ENCODE measurements at regions not wholly inside any gene's neighbourhood (a gene's known extent, or its start where the extent isn't known, plus 50 kb on each side); places are given as distances from the start of the nearest gene placed in this dataset.

GRCh38 chr5:3002230-3002629 is 250.8 kb upstream of the IRX2 start:
- no peaks in the 10 kb centered on the region for H3K4me1 ChIP-seq (ENCODE audit: control extremely low read depth in 1 of 4, control insufficient read depth in 4 of 4, insufficient read depth in 4 of 4, low read length in 3 of 4)
- no peak overlapping the region for H3K27ac ChIP-seq (ENCODE audit: insufficient read depth in 1 of 2, low read depth in 1 of 2, low read length in 2 of 2, poor library complexity in 1 of 2, severe bottlenecking in 2 of 2)
- H3K9me3 ChIP-seq (ENCODE audit: control extremely low read depth in 1 of 5, control insufficient read depth in 4 of 5, insufficient read depth in 2 of 5, low read depth in 1 of 5, low read length in 4 of 5): no peaks in the 10 kb centered on the region
- 90% methylated on average over 17 of the region's 17 CpGs for WGBS (ENCODE audit: insufficient coverage)
- H3K36me3 ChIP-seq (ENCODE audit: control insufficient read depth in 4 of 4, insufficient read depth in 4 of 4, low read length in 3 of 4): no peaks in the 10 kb centered on the region
- no peak overlapping the region for H3K4me3 ChIP-seq (ENCODE audit: control insufficient read depth in 1 of 7, extremely low read depth in 1 of 7, insufficient read depth in 4 of 7, low read depth in 2 of 7, low read length in 6 of 7)
- H3K27me3 ChIP-seq (replicated peaks in 2 of 5; ENCODE audit: control insufficient read depth in 4 of 5, insufficient read depth in 5 of 5, low read length in 4 of 5): no peaks in the 10 kb centered on the region
- DNase-seq: no peak
- ChIA-PET CTCF (no interaction called here), POLR2A (no interaction called here)

DNA sequence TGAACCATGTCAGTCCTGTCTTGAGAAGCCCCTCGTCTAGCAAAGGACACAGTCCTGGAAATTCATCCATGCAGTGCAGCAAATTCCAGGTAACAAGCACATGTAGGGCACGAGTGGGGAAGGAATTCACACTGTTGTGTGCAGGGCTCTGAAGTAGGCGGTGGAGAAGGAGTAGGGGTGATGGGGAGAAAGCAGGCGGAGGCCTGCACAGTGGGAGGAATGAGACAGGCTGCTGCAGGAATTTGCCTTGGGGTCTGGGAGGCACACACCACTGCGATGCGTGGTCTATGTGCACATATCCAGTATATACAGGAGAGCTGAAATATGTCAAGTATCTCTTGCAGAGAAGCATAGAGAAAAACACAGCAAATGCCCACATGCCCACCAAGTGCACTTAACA is 249.2 kb upstream of the IRX2 start:
- H3K4me3 ChIP-seq (ENCODE audit: control insufficient read depth in 1 of 7, extremely low read depth in 1 of 7, insufficient read depth in 4 of 7, low read depth in 2 of 7, low read length in 6 of 7): no peak overlapping the region
- 82% methylated on average over 6 of the region's 6 CpGs for WGBS (ENCODE audit: insufficient coverage)
- POLR2A ChIA-PET: no interaction called here
- H3K27me3 ChIP-seq (replicated peaks in 2 of 5; ENCODE audit: control insufficient read depth in 4 of 5, insufficient read depth in 5 of 5, low read length in 4 of 5): no peaks in the 10 kb centered on the region
- CTCF ChIA-PET: no interaction called here
- H3K4me1 ChIP-seq (ENCODE audit: control extremely low read depth in 1 of 4, control insufficient read depth in 4 of 4, insufficient read depth in 4 of 4, low read length in 3 of 4): no peaks in the 10 kb centered on the region
- no peak overlapping the region for H3K27ac ChIP-seq (ENCODE audit: insufficient read depth in 1 of 2, low read depth in 1 of 2, low read length in 2 of 2, poor library complexity in 1 of 2, severe bottlenecking in 2 of 2)
- DNase-seq: no peak
- no peaks in the 10 kb centered on the region for H3K36me3 ChIP-seq (ENCODE audit: control insufficient read depth in 4 of 4, insufficient read depth in 4 of 4, low read length in 3 of 4)
- no peaks in the 10 kb centered on the region for H3K9me3 ChIP-seq (ENCODE audit: control extremely low read depth in 1 of 5, control insufficient read depth in 4 of 5, insufficient read depth in 2 of 5, low read depth in 1 of 5, low read length in 4 of 5)

DNA sequence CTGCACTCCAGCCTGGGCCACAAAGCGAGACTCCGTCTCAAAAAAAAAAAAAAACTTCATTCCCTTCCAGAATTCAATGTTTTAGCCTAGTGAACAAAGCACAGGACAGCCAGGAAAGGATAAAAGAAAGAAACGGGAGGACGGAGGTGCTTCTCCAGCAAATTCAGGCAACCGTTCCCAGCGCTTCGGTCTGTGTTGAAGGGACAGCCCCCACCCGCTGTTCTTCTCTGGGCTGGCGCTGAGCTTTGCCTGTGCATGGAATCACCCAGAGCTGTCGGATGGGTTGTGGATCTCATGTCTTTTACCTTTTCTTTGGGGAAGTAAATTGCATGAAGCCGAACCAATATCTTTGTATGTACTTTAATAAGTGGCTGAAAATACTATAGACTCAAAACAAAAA is 248.4 kb upstream of the IRX2 start:
- 96% methylated on average over 7 of the region's 11 CpGs for WGBS (ENCODE audit: insufficient coverage)
- POLR2A ChIA-PET: no interaction called here
- no peak for DNase-seq

GRCh38 chr5:2998106-2998505 is 246.6 kb upstream of the IRX2 start:
- no peak for DNase-seq
- Histone ChIP-seq H3K4me3 (ENCODE audit: control insufficient read depth in 1 of 7, extremely low read depth in 1 of 7, insufficient read depth in 4 of 7, low read depth in 2 of 7, low read length in 6 of 7) (no peak overlapping the region), H3K4me1 (ENCODE audit: control extremely low read depth in 1 of 4, control insufficient read depth in 4 of 4, insufficient read depth in 4 of 4, low read length in 3 of 4) (no peaks in the 10 kb centered on the region), H3K9me3 (ENCODE audit: control extremely low read depth in 1 of 5, control insufficient read depth in 4 of 5, insufficient read depth in 2 of 5, low read depth in 1 of 5, low read length in 4 of 5) (no peaks in the 10 kb centered on the region), H3K36me3 (ENCODE audit: control insufficient read depth in 4 of 4, insufficient read depth in 4 of 4, low read length in 3 of 4) (no peaks in the 10 kb centered on the region), H3K27ac (ENCODE audit: insufficient read depth in 1 of 2, low read depth in 1 of 2, low read length in 2 of 2, poor library complexity in 1 of 2, severe bottlenecking in 2 of 2) (no peak overlapping the region), H3K27me3 (replicated peaks in 2 of 5; ENCODE audit: control insufficient read depth in 4 of 5, insufficient read depth in 5 of 5, low read length in 4 of 5) (no peaks in the 10 kb centered on the region)
- ChIA-PET POLR2A (no interaction called here), CTCF (no interaction called here)
- WGBS (ENCODE audit: insufficient coverage): 90% methylated on average over 5 of the region's 8 CpGs

More for the DNA sequence above, 248.4 kb upstream of the IRX2 start:
- CTCF ChIA-PET: no interaction called here
- no peaks in the 10 kb centered on the region for H3K9me3 ChIP-seq (ENCODE audit: control extremely low read depth in 1 of 5, control insufficient read depth in 4 of 5, insufficient read depth in 2 of 5, low read depth in 1 of 5, low read length in 4 of 5)
- H3K36me3 ChIP-seq (ENCODE audit: control insufficient read depth in 4 of 4, insufficient read depth in 4 of 4, low read length in 3 of 4): no peaks in the 10 kb centered on the region
- no peak overlapping the region for H3K4me3 ChIP-seq (ENCODE audit: control insufficient read depth in 1 of 7, extremely low read depth in 1 of 7, insufficient read depth in 4 of 7, low read depth in 2 of 7, low read length in 6 of 7)
- no peak overlapping the region for H3K27ac ChIP-seq (ENCODE audit: insufficient read depth in 1 of 2, low read depth in 1 of 2, low read length in 2 of 2, poor library complexity in 1 of 2, severe bottlenecking in 2 of 2)
- no peaks in the 10 kb centered on the region for H3K4me1 ChIP-seq (ENCODE audit: control extremely low read depth in 1 of 4, control insufficient read depth in 4 of 4, insufficient read depth in 4 of 4, low read length in 3 of 4)
- H3K27me3 ChIP-seq (replicated peaks in 2 of 5; ENCODE audit: control insufficient read depth in 4 of 5, insufficient read depth in 5 of 5, low read length in 4 of 5): no peaks in the 10 kb centered on the region

GRCh38 chr5:2997179-2997578 is 245.7 kb upstream of the IRX2 start:
- no peaks in the 10 kb centered on the region for H3K36me3 ChIP-seq (ENCODE audit: control insufficient read depth in 4 of 4, insufficient read depth in 4 of 4, low read length in 3 of 4)
- ChIA-PET POLR2A (no interaction called here), CTCF (no interaction called here)
- no peaks in the 10 kb centered on the region for H3K27me3 ChIP-seq (replicated peaks in 2 of 5; ENCODE audit: control insufficient read depth in 4 of 5, insufficient read depth in 5 of 5, low read length in 4 of 5)
- H3K27ac ChIP-seq (ENCODE audit: insufficient read depth in 1 of 2, low read depth in 1 of 2, low read length in 2 of 2, poor library complexity in 1 of 2, severe bottlenecking in 2 of 2): no peak overlapping the region
- no peak for DNase-seq
- 77% methylated on average over 3 of the region's 4 CpGs for whole genome bisulfite sequencing (ENCODE audit: insufficient coverage)
- H3K9me3 ChIP-seq (ENCODE audit: control extremely low read depth in 1 of 5, control insufficient read depth in 4 of 5, insufficient read depth in 2 of 5, low read depth in 1 of 5, low read length in 4 of 5): no peaks in the 10 kb centered on the region
- no peak overlapping the region for H3K4me3 ChIP-seq (ENCODE audit: control insufficient read depth in 1 of 7, extremely low read depth in 1 of 7, insufficient read depth in 4 of 7, low read depth in 2 of 7, low read length in 6 of 7)
- no peaks in the 10 kb centered on the region for H3K4me1 ChIP-seq (ENCODE audit: control extremely low read depth in 1 of 4, control insufficient read depth in 4 of 4, insufficient read depth in 4 of 4, low read length in 3 of 4)

DNA sequence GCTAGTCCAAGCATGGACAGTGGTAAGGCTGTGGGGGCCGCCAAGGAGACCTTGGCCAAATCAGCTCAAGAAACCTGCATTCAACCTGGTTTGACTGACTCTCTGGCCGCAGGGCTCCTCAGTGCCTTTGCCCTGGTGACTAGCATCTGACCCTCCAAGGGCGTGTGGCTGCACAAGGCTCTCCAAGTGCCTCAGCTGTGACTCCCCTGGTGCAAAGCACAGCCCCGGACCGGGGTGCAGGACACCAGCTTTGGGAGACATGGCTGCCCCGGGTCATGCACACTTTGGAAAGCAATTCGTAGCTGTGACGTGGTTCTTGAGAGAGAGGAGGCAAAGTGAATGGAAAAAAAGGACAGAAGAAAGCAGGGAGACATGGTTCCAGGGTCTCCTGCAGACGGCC is 245.2 kb upstream of the IRX2 start:
- WGBS (ENCODE audit: insufficient coverage): 86% methylated on average over 9 of the region's 9 CpGs
- CTCF ChIA-PET: no interaction called here

DNA sequence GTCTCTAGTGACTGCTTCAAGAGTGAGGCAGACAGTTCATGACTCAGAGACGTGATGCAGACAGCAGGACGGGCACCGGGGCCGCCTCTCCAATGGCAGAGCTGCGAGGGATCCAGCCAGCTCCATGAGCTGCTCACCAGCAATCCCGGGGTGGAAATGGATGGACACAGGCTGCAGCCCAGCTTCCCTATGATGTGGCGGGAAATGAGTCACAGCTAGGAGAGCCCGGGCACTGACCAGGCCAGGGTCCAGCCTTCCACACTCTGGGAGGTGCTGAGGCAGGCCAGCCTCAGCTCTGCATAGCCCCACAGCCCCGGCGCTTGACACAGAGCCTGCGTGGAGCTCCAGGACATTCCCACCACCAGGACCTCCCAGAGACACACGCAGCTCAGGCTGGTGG is 244.8 kb upstream of the IRX2 start:
- Histone ChIP-seq H3K27me3 (replicated peaks in 2 of 5; ENCODE audit: control insufficient read depth in 4 of 5, insufficient read depth in 5 of 5, low read length in 4 of 5) (no peaks in the 10 kb centered on the region), H3K4me1 (ENCODE audit: control extremely low read depth in 1 of 4, control insufficient read depth in 4 of 4, insufficient read depth in 4 of 4, low read length in 3 of 4) (no peaks in the 10 kb centered on the region), H3K9me3 (ENCODE audit: control extremely low read depth in 1 of 5, control insufficient read depth in 4 of 5, insufficient read depth in 2 of 5, low read depth in 1 of 5, low read length in 4 of 5) (no peaks in the 10 kb centered on the region), H3K36me3 (ENCODE audit: control insufficient read depth in 4 of 4, insufficient read depth in 4 of 4, low read length in 3 of 4) (no peaks in the 10 kb centered on the region), H3K27ac (ENCODE audit: insufficient read depth in 1 of 2, low read depth in 1 of 2, low read length in 2 of 2, poor library complexity in 1 of 2, severe bottlenecking in 2 of 2) (no peak overlapping the region), H3K4me3 (ENCODE audit: control insufficient read depth in 1 of 7, extremely low read depth in 1 of 7, insufficient read depth in 4 of 7, low read depth in 2 of 7, low read length in 6 of 7) (no peak overlapping the region)
- WGBS (ENCODE audit: insufficient coverage): 92% methylated on average over 11 of the region's 12 CpGs
- DNase-seq: no peak
- ChIA-PET POLR2A (no interaction called here), CTCF (no interaction called here)

More for the DNA sequence above, 245.2 kb upstream of the IRX2 start:
- H3K4me1 ChIP-seq (ENCODE audit: control extremely low read depth in 1 of 4, control insufficient read depth in 4 of 4, insufficient read depth in 4 of 4, low read length in 3 of 4): no peaks in the 10 kb centered on the region
- no peaks in the 10 kb centered on the region for H3K27me3 ChIP-seq (replicated peaks in 2 of 5; ENCODE audit: control insufficient read depth in 4 of 5, insufficient read depth in 5 of 5, low read length in 4 of 5)
- no peaks in the 10 kb centered on the region for H3K9me3 ChIP-seq (ENCODE audit: control extremely low read depth in 1 of 5, control insufficient read depth in 4 of 5, insufficient read depth in 2 of 5, low read depth in 1 of 5, low read length in 4 of 5)
- POLR2A ChIA-PET: no interaction called here
- no peak overlapping the region for H3K4me3 ChIP-seq (ENCODE audit: control insufficient read depth in 1 of 7, extremely low read depth in 1 of 7, insufficient read depth in 4 of 7, low read depth in 2 of 7, low read length in 6 of 7)
- no peak for DNase-seq
- no peaks in the 10 kb centered on the region for H3K36me3 ChIP-seq (ENCODE audit: control insufficient read depth in 4 of 4, insufficient read depth in 4 of 4, low read length in 3 of 4)
- H3K27ac ChIP-seq (ENCODE audit: insufficient read depth in 1 of 2, low read depth in 1 of 2, low read length in 2 of 2, poor library complexity in 1 of 2, severe bottlenecking in 2 of 2): no peak overlapping the region

GRCh38 chr5:2995667-2996066 is 244.2 kb upstream of the IRX2 start:
- H3K27ac ChIP-seq (ENCODE audit: insufficient read depth in 1 of 2, low read depth in 1 of 2, low read length in 2 of 2, poor library complexity in 1 of 2, severe bottlenecking in 2 of 2): no peak overlapping the region
- no peak for DNase-seq
- H3K36me3 ChIP-seq (ENCODE audit: control insufficient read depth in 4 of 4, insufficient read depth in 4 of 4, low read length in 3 of 4): no peaks in the 10 kb centered on the region
- H3K9me3 ChIP-seq (ENCODE audit: control extremely low read depth in 1 of 5, control insufficient read depth in 4 of 5, insufficient read depth in 2 of 5, low read depth in 1 of 5, low read length in 4 of 5): no peaks in the 10 kb centered on the region
- ChIA-PET POLR2A (no interaction called here), CTCF (no interaction called here)
- no peaks in the 10 kb centered on the region for H3K27me3 ChIP-seq (replicated peaks in 2 of 5; ENCODE audit: control insufficient read depth in 4 of 5, insufficient read depth in 5 of 5, low read length in 4 of 5)
- WGBS (ENCODE audit: insufficient coverage): 88% methylated on average over 9 of the region's 9 CpGs
- no peak overlapping the region for H3K4me3 ChIP-seq (ENCODE audit: control insufficient read depth in 1 of 7, extremely low read depth in 1 of 7, insufficient read depth in 4 of 7, low read depth in 2 of 7, low read length in 6 of 7)
- no peaks in the 10 kb centered on the region for H3K4me1 ChIP-seq (ENCODE audit: control extremely low read depth in 1 of 4, control insufficient read depth in 4 of 4, insufficient read depth in 4 of 4, low read length in 3 of 4)
